Parathyroid adenoma (tissue), 2 donors: ENCODE measurements at regions not wholly inside any gene's neighbourhood (a gene's known extent, or its start where the extent isn't known, plus 50 kb on each side); places are given as distances from the start of the nearest gene placed in this dataset.

Experiments used
- H2AFZ ChIP-seq: fragments of 300-600 bp; sonication (generic); one replicate; pipeline ENCODE4 v1.7.0; 2017; ENCODE audit warnings: antibody characterized with exemption, mild to moderate bottlenecking
- H3K27ac ChIP-seq: fragments of 300-600 bp; sonication (generic); one replicate; pipeline ENCODE4 v1.7.0; 2017
- H3K27me3 ChIP-seq: fragments of 300-600 bp; sonication (generic); one replicate; pipeline ENCODE4 v1.7.0; 2017; ENCODE audit warnings: low read length; ENCODE audit not compliant: control insufficient read depth, insufficient read depth
- H3K36me3 ChIP-seq: fragments of 300-600 bp; sonication (generic); one replicate; pipeline ENCODE4 v1.7.0; 2017; ENCODE audit warnings: low read length; ENCODE audit not compliant: control insufficient read depth, insufficient read depth
- H3K4me1 ChIP-seq: fragments of 300-600 bp; sonication (generic); one replicate; pipeline ENCODE4 v1.7.0; 2017; ENCODE audit warnings: control low read depth
- H3K4me2 ChIP-seq: fragments of 300-600 bp; sonication (generic); one replicate; pipeline ENCODE4 v1.7.0; 2017; ENCODE audit warnings: low read length
- H3K4me3 ChIP-seq: fragments of 300-600 bp; sonication (generic); one replicate; pipeline ENCODE4 v1.7.0; 2017; ENCODE audit warnings: low read depth, low read length
- H3K79me2 ChIP-seq: fragments of 300-600 bp; sonication (generic); one replicate; pipeline ENCODE4 v1.7.0; 2017; ENCODE audit warnings: control low read depth
- H3K9ac ChIP-seq: fragments of 300-600 bp; sonication (generic); one replicate; pipeline ENCODE4 v1.7.0; 2017; ENCODE audit warnings: mild to moderate bottlenecking
- H3K9me3 ChIP-seq: fragments of 300-600 bp; sonication (generic); one replicate; pipeline ENCODE4 v1.7.0; 2017; ENCODE audit warnings: low read length; ENCODE audit not compliant: control insufficient read depth
- CTCF ChIP-seq: fragments of 300-600 bp; sonication (generic); IDR thresholded peaks from one replicate; pipeline ENCODE4 v1.7.0; 2017; ENCODE audit warnings: antibody characterized with exemption, mild to moderate bottlenecking
- donor health status: primary hyperparathyroidism.

DNA sequence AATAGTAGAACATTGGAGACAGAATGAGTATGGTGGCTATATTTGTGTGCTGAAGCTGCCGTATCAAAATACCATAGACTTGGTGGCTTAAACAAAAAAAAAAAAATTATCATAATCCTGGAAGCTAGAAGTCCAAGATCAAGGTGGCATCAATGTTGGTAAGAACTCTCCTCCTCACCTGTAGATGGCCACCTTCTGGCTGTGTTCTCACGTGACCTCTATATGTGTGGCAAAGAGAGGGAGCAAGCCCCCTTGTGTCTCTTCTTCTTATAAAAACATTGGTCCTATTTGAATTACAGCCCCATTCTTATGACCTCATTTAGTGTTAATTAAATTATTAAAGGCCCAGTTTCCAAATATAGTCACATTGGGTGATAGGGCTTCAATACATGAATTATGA is 1640.9 kb upstream of the PCDH7 start:
- Histone ChIP-seq H3K27ac (no peak overlapping the region), H3K4me2 (no peak overlapping the region), H3K27me3 (no peaks in the 10 kb centered on the region), H3K4me1 (no peaks in the 10 kb centered on the region), H3K9me3 (no peaks in the 10 kb centered on the region), H3K4me3 (no peak overlapping the region), H3K36me3 (no peaks in the 10 kb centered on the region), H3K9ac (no peak overlapping the region), H2AFZ (no peak overlapping the region), H3K79me2 (no peaks in the 10 kb centered on the region)
- no peak for TF ChIP-seq CTCF

- Histone ChIP-seq H3K27ac (no peak overlapping the region), H3K79me2 (no peaks in the 10 kb centered on the region), H2AFZ (no peak overlapping the region), H3K4me3 (no peak overlapping the region), H3K36me3 (no peaks in the 10 kb centered on the region), H3K4me2 (no peak overlapping the region), H3K9ac (no peak overlapping the region), H3K4me1 (no peaks in the 10 kb centered on the region), H3K27me3 (no peaks in the 10 kb centered on the region), H3K9me3 (no peaks in the 10 kb centered on the region)
- no peak for TF ChIP-seq CTCF
These were observed 1638.8 kb upstream of the PCDH7 start for GRCh38 chr4:29081234-29081955.

GRCh38 chr4:29082684-29083083 is 1637.5 kb upstream of the PCDH7 start:
- Histone ChIP-seq H3K4me3 (no peak overlapping the region), H3K9ac (no peak overlapping the region), H3K27ac (no peak overlapping the region), H3K36me3 (no peaks in the 10 kb centered on the region), H3K4me1 (no peaks in the 10 kb centered on the region), H2AFZ (no peak overlapping the region), H3K27me3 (no peaks in the 10 kb centered on the region), H3K9me3 (no peaks in the 10 kb centered on the region), H3K4me2 (no peak overlapping the region), H3K79me2 (no peaks in the 10 kb centered on the region)
- TF ChIP-seq CTCF = no peak

DNA sequence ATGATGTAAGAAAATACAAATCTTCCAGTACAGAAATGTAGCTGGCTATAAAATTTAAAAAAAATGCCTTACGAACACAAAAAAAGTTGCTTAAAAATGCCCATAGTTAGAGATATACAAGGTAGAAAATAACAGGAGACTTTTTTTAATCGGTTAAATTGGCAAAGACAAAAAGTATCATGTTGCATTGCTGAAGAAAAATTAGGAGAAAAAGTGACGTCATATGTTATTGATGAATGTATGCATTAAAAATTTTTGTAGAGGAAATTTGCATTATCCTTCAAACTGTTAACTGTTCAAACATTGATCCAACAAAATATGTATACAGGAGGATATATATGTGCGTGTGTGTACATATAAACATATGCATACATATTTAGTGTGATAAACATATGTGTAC is 1634.4 kb upstream of the PCDH7 start:
- TF ChIP-seq CTCF = no peak

DNA sequence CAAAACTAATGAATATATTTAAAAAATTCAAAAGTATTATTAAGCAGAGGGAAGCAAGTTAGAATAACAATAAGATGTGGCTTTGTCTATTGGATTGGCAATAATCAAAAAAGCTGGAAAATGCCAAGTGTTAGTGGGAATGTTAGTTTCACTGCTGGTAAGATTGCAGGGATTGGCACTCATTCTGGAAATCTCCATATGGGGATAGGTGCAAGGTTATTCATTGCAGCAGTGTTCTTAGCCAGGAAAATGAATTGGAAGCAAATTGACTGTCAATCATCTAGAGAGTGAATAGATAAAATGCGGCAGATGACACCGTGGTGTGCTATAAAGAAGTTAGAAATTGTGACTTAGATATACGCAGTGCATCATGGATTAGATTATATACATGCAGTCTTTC is 1615.5 kb upstream of the PCDH7 start:
- no peak overlapping the region for H3K4me2 ChIP-seq
- no peak overlapping the region for H2AFZ ChIP-seq
- TF ChIP-seq CTCF = no peak
- no peak overlapping the region for H3K27ac ChIP-seq
- no peaks in the 10 kb centered on the region for H3K9me3 ChIP-seq
- no peak overlapping the region for H3K9ac ChIP-seq
- H3K79me2 ChIP-seq = no peaks in the 10 kb centered on the region
- H3K4me3 ChIP-seq = no peak overlapping the region
- no peaks in the 10 kb centered on the region for H3K36me3 ChIP-seq
- no peaks in the 10 kb centered on the region for H3K4me1 ChIP-seq
- H3K27me3 ChIP-seq = no peaks in the 10 kb centered on the region

More for the DNA sequence above, 1634.4 kb upstream of the PCDH7 start:
- Histone ChIP-seq H2AFZ (no peak overlapping the region), H3K4me1 (no peaks in the 10 kb centered on the region), H3K79me2 (no peaks in the 10 kb centered on the region), H3K4me2 (no peak overlapping the region), H3K4me3 (no peak overlapping the region), H3K9ac (no peak overlapping the region), H3K36me3 (no peaks in the 10 kb centered on the region), H3K27ac (no peak overlapping the region), H3K27me3 (no peaks in the 10 kb centered on the region), H3K9me3 (no peaks in the 10 kb centered on the region)
